HG03108 (cell line): ENCODE measurements at regions not wholly inside any gene's neighbourhood (a gene's known extent, or its start where the extent isn't known, plus 50 kb on each side); places are given as distances from the start of the nearest gene placed in this dataset.
A peak's percentile ranks its signal among the peaks of the same experiment; 100 is the strongest.

Experiments used
- ATAC-seq: cut with Tn5 transposase; IDR thresholded peaks from one replicate; pipeline ENCODE4 v1.9.1; 2021; ENCODE audit warnings: moderate library complexity; ENCODE audit not compliant: unreplicated experiment

DNA sequence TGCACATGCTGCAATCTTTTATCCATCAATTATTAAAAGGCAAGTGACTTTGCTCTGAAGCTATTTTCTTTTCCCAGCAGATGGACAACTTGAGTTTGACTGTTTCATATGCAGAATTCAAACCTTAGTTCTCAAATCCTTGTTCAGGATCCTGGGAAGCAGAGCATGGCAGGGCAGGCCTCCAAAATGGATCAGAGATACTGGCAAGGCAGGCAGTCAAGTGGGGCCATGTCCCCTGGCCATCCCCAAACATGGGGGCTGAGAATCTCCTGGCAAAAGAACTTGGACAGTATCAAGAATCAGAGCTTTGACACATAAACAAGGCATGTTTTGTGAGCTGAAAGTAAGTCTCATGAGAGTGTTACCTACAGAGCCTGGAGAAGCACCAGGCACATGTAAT lies 122.9 kb upstream of the CTNNB1 start:
- no peak for ATAC-seq

DNA sequence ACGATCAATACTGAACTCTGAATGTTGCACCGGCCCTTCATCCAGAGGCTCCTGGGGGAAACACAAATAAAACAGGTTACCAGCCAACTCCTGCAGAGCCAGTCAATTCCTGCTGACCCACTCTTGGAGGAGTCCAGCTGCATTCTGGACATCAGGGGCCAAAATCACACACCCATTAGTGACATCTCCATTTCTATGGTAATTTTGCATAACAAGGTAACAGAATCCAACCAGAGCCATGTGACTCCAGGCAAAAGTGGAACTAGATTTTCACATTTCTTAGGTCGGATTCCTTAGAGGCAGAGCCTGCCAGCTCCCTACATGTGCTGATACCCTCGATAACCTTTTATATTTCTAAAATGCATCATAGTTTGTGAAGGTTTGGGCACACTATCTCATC lies 119.2 kb upstream of the CTNNB1 start:
- no peak for ATAC-seq

DNA sequence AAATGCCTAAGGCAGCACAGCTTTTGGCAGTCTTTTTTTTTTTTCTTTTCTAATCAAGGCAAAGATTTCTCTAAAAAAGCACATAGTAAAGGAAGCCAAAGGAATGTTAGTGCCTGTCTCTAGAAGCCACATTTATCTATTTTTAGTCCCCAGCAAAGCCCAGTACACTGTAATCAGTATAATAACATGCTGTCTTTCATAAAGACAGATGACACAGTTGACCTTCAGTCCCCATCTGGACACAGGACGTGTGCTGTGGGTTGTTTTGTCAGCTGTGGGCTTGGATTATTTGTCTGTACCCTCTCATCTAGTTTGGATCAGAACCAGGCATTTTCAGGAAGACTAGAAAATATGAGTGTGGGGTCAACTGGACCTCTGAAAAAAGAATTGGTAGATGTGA lies 110.4 kb upstream of the CTNNB1 start:
- ATAC-seq, result no peak

DNA sequence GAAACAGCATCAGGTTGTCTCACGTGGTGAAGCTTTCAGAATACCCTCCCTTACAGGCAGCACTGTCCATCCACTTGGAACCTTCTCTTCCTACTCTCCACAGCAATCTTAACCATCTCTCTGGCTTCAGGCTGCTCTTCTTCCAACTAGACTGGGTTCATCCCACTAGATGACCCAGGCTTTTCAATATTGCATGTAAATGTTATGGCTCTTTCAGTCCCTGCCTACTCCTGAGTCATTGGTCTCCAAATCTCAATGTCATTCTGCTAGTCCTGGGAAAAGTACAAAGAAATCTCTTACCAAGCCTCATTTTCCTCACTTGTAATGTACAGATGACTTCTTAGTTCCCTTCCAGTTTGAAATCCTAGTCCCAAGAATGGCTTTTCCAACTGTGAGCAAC lies 109.7 kb upstream of the CTNNB1 start:
- no peak for ATAC-seq

DNA sequence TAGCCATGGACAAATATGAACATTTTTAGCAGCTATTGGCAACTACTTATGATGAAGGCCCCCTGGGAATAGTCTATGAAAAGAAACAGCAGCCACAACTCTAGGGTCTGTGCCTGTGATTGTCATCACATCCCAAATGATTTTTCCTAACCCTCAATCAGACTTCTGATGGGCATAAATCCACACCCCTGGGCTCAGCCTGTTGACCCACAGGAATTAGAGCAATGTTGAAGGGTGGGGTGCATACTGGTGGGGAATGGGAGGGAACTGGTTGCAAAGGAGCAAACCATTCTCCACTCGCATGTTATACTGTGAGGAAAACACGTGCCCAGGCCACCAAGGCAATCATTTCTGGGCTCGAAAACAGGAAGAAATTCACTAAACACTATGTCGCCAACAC lies 106.5 kb upstream of the CTNNB1 start:
- ATAC-seq, result no peak

DNA sequence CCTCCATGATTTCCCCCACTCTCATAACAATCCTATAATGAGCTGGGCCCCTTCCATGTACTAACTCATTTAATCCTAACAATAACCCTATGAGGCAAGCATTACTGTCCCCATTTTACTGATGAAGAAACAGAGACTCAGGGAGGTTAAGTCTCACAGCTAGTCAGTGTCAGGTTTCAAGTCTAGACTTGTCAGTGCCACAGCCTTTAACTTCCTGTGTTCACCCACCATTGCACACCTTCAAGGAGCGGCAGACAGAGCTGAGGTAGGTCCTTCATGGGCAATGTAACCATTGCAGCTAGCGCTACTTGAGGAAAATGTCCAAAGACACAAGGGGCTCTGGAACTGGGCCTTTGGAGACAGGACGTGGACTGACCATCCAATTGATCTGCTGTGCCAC lies 105.8 kb upstream of the CTNNB1 start:
- no peak for ATAC-seq

DNA sequence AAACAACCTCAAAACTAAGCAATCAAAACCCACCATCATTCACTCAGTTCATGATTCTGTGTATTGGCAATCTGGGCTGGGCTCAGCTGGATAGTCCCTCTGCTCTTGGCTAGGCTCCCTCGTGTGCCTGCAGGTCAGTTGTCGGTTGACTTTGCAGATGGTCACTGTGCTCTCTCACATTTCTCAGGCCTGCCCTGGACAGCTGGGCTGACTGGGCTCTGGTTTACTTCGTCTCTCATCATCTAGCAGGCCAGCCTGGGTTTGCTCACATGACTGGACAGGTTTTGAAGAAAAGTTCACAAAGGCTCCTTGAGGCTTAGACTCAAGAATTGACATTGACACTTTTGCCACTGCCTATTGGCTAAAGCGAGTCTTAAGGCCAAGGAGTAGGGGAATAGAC lies 105.0 kb upstream of the CTNNB1 start:
- ATAC-seq, result no peak

DNA sequence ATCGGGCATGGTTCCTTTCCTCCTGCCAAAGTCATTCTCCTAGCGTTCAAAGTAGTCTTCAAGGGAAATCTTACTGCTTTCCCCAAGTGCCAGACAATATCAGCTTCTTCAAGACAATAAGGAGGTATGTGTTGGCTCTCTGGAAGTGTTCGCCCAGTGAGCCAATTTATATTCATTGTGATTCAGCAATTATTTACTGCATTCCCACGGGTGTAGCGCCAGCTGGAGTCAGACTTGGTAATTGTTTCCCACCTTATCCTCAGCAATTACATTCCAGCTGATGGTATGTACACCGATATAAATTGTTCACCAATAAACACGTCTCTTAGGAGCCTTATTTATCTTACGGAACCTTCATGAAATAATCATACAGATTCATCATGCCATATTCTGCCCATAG lies 103.6 kb upstream of the CTNNB1 start:
- no peak for ATAC-seq

DNA sequence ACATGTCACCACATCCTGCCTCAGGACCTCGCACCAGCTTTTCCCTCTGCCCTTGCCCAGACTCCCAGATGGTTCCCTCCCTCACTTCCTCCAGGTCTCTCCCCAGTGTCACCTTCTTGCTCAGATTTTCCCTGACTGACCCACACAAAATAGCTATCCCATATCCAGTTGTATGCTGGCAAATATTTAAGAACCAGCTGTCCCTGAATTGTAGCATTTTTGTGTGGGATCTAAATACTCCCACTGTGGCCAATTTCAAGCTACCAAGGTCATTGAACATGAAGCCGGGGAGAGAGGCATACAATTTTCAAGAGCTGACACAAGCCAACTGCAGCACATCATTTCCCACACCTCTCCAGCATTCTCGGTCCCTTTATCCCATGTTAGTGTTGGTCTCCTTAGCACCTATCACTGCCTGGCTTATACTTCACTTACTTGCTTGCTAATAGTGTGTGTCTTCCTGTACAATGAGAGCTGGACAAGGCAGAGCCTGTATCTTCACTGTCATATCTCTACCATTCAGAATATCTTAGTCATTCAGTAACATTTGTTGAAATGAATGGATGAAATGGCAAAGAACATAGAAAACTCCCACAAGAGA lies 101.3 kb upstream of the CTNNB1 start:
- ATAC-seq, result no peak

DNA sequence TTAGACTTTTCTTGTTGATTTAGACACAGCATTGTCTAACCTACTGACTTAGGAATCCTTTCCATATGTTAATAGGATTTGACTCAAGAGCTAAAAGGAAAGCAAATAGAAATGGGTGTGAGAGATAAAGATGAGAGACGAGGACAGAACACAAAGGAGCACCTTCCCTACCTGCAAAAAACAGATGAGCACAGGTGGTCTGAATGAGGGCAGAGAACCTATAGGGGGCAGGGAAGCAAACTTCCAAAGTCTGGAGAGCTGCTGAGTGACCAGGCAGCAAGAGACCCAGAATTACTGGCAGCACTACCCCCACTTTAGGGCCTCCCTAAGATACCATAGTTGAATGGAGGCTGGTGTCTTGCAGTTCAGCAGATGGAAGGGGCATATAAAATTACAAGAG lies 98.1 kb upstream of the CTNNB1 start:
- no peak for ATAC-seq

DNA sequence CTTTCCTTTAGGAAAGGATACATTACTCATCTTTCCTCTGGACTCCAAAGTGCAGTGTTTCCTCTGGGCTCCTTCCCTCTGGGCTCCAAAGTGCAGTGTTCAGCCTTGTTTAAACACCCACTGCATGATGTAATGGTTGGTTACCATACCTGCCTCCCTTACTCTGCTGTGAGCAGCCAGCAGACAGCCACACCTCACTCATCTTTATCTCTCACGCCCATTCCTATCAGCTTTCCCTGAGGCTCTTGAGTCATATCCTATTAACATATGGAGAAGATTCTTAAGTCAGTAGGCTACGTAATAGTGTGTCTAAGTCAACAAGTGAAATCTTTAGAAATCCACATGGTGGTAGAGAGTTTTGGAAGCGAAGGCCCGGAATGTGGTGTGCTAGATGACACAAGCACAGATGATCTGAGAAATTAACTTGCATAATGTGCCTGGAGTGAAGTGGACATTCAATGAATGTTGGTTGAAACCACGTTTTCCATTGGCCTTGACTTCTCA lies 97.2 kb upstream of the CTNNB1 start:
- ATAC-seq, result no peak

DNA sequence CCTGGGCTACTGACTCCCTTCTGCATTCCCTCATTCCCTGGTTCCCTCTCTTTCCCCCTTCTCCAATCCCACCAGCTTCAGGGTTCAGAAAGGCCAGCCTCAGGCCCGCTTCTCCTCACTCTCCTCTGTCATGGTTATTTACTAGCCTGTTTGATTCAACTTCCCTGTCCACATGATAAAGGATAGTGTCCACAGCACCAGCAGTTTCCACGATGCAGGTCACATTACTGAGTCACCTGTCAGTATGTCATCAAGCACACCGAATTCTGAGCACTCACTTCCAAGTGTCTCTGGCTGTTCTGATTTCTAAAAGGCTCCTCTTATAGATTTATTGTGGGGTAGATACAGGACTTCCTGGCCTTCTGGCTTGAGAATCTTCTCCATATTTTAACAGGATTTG lies 96.6 kb upstream of the CTNNB1 start:
- no peak for ATAC-seq

DNA sequence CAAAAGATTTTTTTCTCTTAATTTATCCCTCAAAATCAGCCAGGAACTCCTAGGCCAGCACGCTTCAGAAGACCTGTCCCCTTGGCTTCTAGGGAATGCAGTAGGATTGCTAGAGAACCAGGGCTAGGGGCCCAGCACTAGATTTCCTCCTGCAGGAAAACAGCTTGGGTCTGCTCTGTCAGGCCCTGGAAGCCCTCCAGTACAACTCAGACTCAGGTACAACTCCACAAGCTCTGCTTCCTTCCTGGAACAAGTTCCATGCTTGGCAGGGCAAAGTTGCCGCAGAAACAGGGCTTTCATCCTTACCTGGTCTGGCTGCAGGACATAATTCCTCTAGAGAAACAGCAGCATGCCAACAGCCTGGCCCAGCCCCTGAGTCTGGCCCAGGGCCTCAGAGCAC lies 96.1 kb upstream of the CTNNB1 start:
- no peak for ATAC-seq

DNA sequence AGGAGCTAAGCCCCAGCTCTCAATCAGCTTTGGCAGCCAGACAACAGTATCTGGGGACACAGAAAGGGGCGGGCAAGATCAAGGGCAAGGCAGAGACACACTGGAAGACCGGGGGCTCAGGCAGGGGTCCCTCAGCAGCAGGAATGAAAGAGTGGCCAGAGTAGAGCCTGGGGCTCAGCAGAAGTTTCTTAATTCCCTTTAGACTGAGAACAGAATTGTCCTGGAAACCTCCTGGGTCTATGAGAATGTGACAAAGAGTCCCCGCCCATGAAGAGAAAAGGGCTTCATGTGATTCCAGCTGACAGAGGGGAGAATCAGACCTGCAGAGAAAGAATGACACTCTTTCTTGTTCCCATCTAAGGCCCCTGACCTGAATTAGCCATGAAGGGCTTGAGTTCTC lies 95.2 kb upstream of the CTNNB1 start:
- ATAC-seq, result no peak

DNA sequence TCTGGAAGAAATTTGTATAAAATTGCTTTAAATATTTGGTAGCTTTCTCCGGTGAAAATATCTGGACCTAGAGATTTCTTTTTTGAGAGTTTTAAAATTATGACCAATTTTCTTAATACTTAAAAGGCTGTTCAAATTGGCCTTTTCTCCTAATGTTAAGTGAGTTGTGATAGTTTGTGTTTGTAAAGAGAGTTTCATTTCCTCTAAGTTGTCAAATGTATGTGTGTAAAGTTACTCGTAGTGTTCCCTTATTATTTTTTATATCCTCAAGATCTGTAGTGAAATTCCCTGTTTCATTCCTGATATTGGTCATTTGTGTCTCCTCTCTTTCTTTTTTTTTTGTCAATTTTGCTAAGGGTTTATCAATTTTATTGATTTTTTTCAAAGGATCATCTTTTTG lies 92.6 kb upstream of the CTNNB1 start:
- ATAC-seq, result no peak

DNA sequence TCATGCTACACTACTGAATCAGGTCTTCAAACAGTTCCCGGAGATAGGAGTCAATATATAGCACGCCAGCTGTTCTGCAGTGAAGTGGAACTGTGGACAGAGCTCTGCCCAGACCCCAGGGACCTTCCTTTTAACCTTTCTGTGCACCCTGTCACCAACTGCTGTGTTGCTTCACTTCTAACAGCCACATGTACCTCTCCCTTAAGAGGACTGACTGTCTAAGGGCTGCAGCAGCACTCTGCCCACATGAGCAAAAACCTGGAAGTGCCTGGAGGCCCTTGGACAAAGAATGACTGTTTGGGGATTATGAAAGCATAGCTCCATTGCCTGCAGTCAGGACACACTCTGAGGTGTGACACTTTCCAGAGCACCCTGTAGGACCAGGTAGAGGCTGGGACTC lies 88.3 kb upstream of the CTNNB1 start:
- no peak for ATAC-seq

DNA sequence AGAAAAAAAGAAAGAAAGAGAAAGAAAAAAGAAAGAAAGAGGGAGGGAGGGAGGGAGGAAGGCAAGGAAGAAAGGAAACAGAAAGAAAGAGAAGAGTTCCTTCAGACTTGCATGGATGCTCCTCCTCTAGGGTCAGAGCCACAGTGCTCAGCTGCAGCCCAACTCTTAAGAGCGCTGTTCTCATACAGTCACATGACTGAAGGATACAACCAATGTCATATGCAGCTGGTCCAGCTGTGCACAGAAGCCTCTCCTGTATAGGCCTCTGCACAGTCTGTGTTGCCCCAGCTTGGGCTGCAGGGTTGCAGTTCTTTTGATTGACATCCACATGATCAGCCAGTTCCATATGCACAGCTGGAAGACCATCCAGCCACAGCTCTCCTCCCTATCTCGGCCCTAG lies 86.8 kb upstream of the CTNNB1 start:
- no peak for ATAC-seq

DNA sequence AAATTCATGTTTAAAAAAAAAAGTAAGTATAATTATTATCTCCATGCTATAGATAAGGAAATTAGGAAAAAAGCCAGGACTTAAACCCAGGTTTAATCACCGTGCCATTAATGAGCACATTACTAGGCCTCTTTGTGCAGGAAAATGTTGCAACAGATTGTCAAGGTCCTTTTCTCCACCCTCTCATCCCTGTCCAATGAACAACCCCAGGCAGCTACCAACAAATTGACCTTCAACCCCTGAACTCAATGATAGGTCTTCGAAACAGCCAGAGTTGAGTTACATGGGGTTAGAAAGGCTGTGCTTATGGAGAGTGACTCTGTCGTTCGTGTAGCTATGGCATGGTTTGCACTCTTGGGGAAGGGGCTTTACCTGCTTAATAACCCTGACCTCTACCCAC lies 84.2 kb upstream of the CTNNB1 start:
- no peak for ATAC-seq

DNA sequence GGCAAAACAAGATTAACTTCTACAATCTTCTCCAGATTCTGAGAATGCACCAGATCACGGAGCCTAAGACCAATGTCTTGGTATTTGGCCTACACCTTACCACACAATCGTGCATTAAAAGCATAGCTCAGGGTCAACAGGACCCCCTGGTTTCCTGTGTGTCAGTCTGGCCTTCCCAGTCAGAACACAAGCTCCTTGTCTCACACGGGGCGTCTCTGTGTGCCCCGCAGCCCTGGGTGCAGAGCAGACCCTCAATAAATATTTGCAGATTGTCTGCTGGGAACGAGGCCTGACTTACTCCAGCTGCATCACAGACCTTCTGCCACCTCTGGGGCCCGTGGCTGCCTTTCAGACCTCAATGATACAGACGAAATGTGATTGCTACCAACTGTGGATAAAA lies 82.5 kb upstream of the CTNNB1 start:
- no peak for ATAC-seq

DNA sequence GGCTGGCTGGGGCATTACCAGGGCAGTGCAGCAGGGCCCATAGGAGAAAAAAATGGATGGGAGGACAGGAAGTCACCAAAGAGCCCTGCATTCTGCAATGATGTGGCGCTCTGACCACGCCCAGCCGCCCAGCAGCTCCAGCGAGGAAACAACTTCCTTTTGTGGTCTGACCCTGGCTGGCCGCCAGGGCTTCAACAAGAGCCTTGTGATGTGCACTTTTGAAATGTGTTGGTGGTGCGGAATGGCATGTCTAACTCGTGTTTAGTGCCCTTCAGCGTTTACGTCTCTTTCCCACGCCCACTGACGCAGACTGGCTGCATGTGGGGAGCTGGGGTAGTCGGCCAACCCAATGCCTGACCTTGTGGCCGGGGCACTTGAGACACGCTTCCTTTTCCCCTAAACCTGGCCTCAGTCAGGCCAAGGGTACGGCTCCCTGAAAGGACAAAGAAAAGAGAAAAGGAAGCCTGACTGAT lies 81.9 kb upstream of the CTNNB1 start:
- ATAC-seq, result peak; percentile 89

DNA sequence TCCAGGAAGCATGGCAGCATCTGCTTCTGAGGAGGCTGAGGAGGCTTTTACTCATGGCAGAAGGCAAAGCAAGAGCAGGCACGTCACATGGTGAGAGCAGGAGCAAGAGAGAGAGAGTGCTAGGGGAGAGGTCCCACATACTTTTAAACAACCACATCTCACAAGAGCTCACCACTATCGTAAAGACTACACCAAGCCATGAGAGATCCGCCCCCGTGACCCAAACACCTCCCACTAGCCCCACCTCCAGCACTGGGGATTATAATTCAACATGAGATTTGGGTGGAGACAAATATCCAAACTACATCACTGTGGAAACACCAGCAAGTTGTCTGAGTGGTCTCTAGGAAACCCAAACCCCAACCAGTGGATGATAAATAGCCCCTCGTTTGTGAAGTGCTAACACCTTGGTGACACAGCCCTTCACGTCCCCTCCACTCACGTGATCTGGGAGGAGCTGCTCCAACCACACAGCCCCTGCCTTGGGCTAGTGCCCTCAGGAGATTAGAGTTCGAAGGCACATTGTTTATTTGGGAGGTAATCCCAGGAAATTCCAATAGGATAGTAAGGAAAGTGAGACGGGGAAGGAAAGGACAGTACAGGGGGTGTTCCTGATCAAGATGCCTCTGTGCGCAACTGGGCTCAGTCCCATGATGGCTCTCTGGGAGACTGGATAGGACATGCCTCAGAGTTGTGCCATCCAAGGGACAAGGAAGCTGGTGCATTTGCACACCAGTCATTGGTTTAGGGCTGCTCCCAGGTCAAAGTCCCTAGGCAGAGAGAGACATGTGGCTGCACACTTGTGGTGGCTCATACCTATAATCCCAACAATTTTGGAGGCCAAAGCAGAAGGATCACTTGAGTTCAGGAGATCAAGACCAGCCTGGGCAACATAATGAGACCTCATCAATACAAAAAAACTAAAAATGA lies 80.6 kb upstream of the CTNNB1 start:
- ATAC-seq, result no peak

DNA sequence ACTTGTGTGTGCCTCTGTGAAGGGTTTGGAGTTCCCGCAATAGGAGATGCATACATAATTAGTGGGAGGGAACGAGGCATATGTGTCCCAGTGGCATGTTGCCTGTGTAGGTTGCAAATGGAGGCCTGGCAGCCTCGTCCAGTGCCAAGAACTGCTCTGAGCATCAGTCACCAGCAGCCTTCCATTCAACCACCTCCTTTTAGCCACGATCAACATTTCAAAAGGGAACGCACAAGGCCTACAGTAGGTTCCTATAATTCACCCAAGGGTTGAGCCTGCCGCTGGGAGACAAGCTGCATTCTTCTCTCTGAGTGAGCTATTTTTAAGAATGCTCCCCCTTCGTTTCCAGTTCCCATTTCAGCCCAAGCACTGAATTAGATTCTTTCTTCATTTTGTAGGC lies 78.8 kb upstream of the CTNNB1 start:
- no peak for ATAC-seq
